Activated CD4-positive, alpha-beta T cell treated with anti-CD3 and anti-CD28 coated beads for 36 hours (primary cell): ENCODE measurements at regions not wholly inside any gene's neighbourhood (a gene's known extent, or its start where the extent isn't known, plus 50 kb on each side); places are given as distances from the start of the nearest gene placed in this dataset.

Experiments
- ATAC-seq: fragments of 200-7000 bp; cut with Tn5 transposase; one replicate; pipeline ENCODE4 v1.10.0; 2021; ENCODE audit warnings: mild to moderate bottlenecking, moderate library complexity
- CTCF ChIA-PET: fragments of 350-600 bp; sonication (Branson Sonifier 250); formaldehyde crosslinking; loops from one replicate; lab custom pipeline; 2021; ENCODE audit warnings: antibody characterized with exemption; lab: Charles Lee
- POLR2A ChIA-PET: fragments of 350-600 bp; sonication (Branson Sonifier 250); formaldehyde crosslinking; loops from one replicate; lab custom pipeline; 2021; ENCODE audit warnings: antibody characterized with exemption, inconsistent platforms; lab: Charles Lee
- DNase-seq: peaks from one replicate; pipeline ENCODE4 v3.0.0-alpha.2; 2020
- H3K27ac Mint-ChIP-seq: one replicate; pipeline ENCODE4 v1.8.0; 2021; ENCODE audit warnings: mixed read lengths
- H3K27me3 Mint-ChIP-seq: one replicate; pipeline ENCODE4 v1.8.0; 2021; ENCODE audit warnings: mixed read lengths
- H3K36me3 Mint-ChIP-seq: one replicate; pipeline ENCODE4 v1.8.0; 2021; ENCODE audit warnings: low read depth, mixed read lengths
- H3K4me1 Mint-ChIP-seq: one replicate; pipeline ENCODE4 v1.8.0; 2021; ENCODE audit warnings: mixed read lengths
- H3K4me3 Mint-ChIP-seq: one replicate; pipeline ENCODE4 v1.8.0; 2021; ENCODE audit warnings: mild to moderate bottlenecking, moderate library complexity, mixed read lengths
- H3K9me3 Mint-ChIP-seq: one replicate; pipeline ENCODE4 v1.8.0; 2021; ENCODE audit warnings: low read depth, mixed read lengths
- intact Hi-C, 2 experiments: fragments of 100-400 bp; cut with DNase I in 1 of 2; cut with micrococcal nuclease in 1 of 2; formaldehyde crosslinking; loops; one replicate each; pipeline versions ENCODE4 v1.14.2 to v1.15.1; 2022 to 2024; cut with DNase I, micrococcal nuclease

- ATAC-seq (no peak), DNase-seq (no peak)
- ChIA-PET CTCF (interaction anchor here (1.0 to 2.5 kb wide), 2 partner anchors 8 to 31 kb away, joined by 3 to 9 read pairs; no protein-coding TSS in a partner anchor), POLR2A (no interaction called here)
- Mint-ChIP-seq H3K36me3 (no peaks in the 10 kb centered on the region), H3K27ac (no peak overlapping the region), H3K9me3 (no peaks in the 10 kb centered on the region), H3K27me3 (peaks cover 2% of the 10 kb centered on the region), H3K4me3 (no peak overlapping the region), H3K4me1 (peaks cover 5% of the 10 kb centered on the region)
- intact Hi-C loops, result no loop called here
These were observed 116.1 kb upstream of the VPREB1 start for GRCh38 chr22:22128440-22128839.

DNA sequence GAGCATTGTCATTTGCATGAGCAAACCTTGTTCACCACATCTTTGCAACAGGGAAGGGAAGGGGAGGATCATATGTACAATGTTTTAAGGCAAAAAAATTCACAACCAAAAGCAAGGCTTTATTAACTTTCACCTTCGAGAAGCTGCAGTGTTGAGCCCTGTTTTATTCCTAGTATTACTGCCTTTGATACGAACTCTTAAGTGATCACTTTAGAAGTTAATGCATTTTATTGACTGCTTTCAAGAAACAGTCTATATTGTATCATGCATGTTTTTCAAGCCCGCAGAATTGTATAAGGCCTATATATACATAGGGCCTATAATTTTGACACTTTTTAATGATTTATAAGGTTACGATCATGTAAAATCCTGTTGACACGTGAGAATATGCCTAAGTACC, 117.5 kb upstream of the VPREB1 start:
- CTCF ChIA-PET, result interaction anchor here (1.0 to 2.5 kb wide), 3 partner anchors 10 to 74 kb away, joined by 3 to 9 read pairs (median 5); no protein-coding TSS in a partner anchor

GRCh38 chr22:22125579-22126468, 118.8 kb upstream of the VPREB1 start:
- ChIA-PET CTCF (no interaction called here), POLR2A (no interaction called here)
- DNase-seq (no peak), ATAC-seq (no peak)
- no peak overlapping the region for H3K4me3 Mint-ChIP-seq
- H3K27ac Mint-ChIP-seq, result no peak overlapping the region
- H3K36me3 Mint-ChIP-seq, result no peaks in the 10 kb centered on the region
- intact Hi-C loops, result no loop called here
- H3K27me3 Mint-ChIP-seq, result peaks cover 7% of the 10 kb centered on the region
- H3K9me3 Mint-ChIP-seq, result no peaks in the 10 kb centered on the region
- no peaks in the 10 kb centered on the region for H3K4me1 Mint-ChIP-seq

More for the DNA sequence above, 117.5 kb upstream of the VPREB1 start:
- no peaks in the 10 kb centered on the region for H3K36me3 Mint-ChIP-seq
- H3K27ac Mint-ChIP-seq, result no peak overlapping the region
- peaks cover 7% of the 10 kb centered on the region for H3K27me3 Mint-ChIP-seq
- ATAC-seq (no peak), DNase-seq (no peak)
- intact Hi-C loops, result no loop called here
- POLR2A ChIA-PET, result no interaction called here
- peaks cover 5% of the 10 kb centered on the region for H3K4me1 Mint-ChIP-seq
- no peak overlapping the region for H3K4me3 Mint-ChIP-seq
- no peaks in the 10 kb centered on the region for H3K9me3 Mint-ChIP-seq

DNA sequence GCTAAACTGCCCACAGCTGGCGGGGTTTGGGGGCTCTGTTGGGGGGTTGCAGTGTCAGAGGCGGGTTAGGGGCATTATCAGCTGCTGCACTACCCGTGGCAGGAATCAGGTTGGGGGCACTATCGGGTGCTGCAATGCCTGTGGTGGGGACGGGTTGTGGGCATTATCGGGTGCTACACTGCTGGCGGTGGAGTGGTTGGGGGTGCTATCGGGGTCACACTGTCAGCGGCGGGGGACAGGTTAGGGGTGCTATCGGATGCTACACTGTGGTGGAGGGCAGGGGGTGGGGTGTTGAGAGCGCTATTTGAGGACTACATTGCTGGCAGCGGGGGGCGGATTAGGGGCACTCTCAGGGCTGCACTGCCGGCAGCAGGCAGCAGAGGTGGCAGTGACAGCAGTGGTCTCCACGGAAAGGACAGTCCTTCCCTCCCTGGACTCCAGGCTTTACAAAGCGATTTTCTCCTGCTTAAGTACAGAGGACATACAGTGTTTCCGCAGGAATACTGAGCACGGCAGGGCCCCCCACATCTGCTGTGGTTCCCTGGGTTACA, 119.5 kb upstream of the VPREB1 start:
- Mint-ChIP-seq H3K36me3 (no peaks in the 10 kb centered on the region), H3K4me3 (no peak overlapping the region), H3K4me1 (no peaks in the 10 kb centered on the region), H3K27ac (no peak overlapping the region), H3K27me3 (peaks cover 7% of the 10 kb centered on the region), H3K9me3 (no peaks in the 10 kb centered on the region)
- ChIA-PET POLR2A (no interaction called here), CTCF (no interaction called here)
- ATAC-seq (no peak), DNase-seq (no peak)
- intact Hi-C loops, result no loop called here

- intact Hi-C loops, result no loop called here
- ATAC-seq, result no peak
- Mint-ChIP-seq H3K27ac (no peak overlapping the region), H3K4me3 (no peak overlapping the region), H3K9me3 (no peaks in the 10 kb centered on the region), H3K36me3 (no peaks in the 10 kb centered on the region), H3K4me1 (no peaks in the 10 kb centered on the region), H3K27me3 (peaks cover 7% of the 10 kb centered on the region)
- POLR2A ChIA-PET, result no interaction called here
- CTCF ChIA-PET, result no interaction called here
- DNase-seq, result no peak
These were observed 120.2 kb upstream of the VPREB1 start for GRCh38 chr22:22124374-22124773.

DNA sequence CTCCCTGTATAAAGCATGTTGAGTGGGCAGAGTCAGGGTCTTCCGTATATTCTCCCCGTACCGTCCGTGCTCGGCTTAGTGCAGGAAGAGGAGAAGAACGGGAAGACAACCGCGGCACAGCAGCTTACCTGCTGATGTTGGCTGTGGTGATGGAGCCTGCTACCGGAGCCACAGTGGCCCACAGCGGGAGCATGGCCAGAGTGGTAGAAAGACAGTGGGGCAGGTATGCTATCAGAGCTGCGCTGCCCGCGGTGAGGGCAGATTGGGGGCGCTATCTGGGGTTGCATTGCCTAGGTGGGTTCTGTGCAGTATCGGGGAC, 120.7 kb upstream of the VPREB1 start:
- H3K27me3 Mint-ChIP-seq, result peaks cover 11% of the 10 kb centered on the region
- H3K9me3 Mint-ChIP-seq, result no peaks in the 10 kb centered on the region
- POLR2A ChIA-PET, result no interaction called here

GRCh38 chr22:22123118-22123959, 121.2 kb upstream of the VPREB1 start:
- peaks cover 14% of the 10 kb centered on the region for H3K27me3 Mint-ChIP-seq
- no peak for ATAC-seq

More for the DNA sequence above, 120.7 kb upstream of the VPREB1 start:
- Mint-ChIP-seq H3K4me1 (no peaks in the 10 kb centered on the region), H3K36me3 (no peaks in the 10 kb centered on the region), H3K27ac (no peak overlapping the region), H3K4me3 (no peak overlapping the region)
- CTCF ChIA-PET, result no interaction called here
- no peak for DNase-seq
- no peak for ATAC-seq
- intact Hi-C loops, result no loop called here

GRCh38 chr22:22122348-22123117, 122.1 kb upstream of the VPREB1 start:
- ChIA-PET CTCF (no interaction called here), POLR2A (no interaction called here)
- Mint-ChIP-seq H3K36me3 (no peaks in the 10 kb centered on the region), H3K4me3 (no peak overlapping the region), H3K9me3 (no peaks in the 10 kb centered on the region), H3K4me1 (no peaks in the 10 kb centered on the region), H3K27ac (no peak overlapping the region), H3K27me3 (peaks cover 16% of the 10 kb centered on the region)
- ATAC-seq (no peak), DNase-seq (no peak)
- intact Hi-C loops, result no loop called here

More at GRCh38 chr22:22123118-22123959, 121.2 kb upstream of the VPREB1 start:
- POLR2A ChIA-PET, result no interaction called here
- no peak overlapping the region for H3K27ac Mint-ChIP-seq
- CTCF ChIA-PET, result no interaction called here
- no peaks in the 10 kb centered on the region for H3K9me3 Mint-ChIP-seq
- intact Hi-C loops, result no loop called here
- H3K4me3 Mint-ChIP-seq, result no peak overlapping the region
- no peaks in the 10 kb centered on the region for H3K4me1 Mint-ChIP-seq
- DNase-seq, result no peak
- no peaks in the 10 kb centered on the region for H3K36me3 Mint-ChIP-seq

DNA sequence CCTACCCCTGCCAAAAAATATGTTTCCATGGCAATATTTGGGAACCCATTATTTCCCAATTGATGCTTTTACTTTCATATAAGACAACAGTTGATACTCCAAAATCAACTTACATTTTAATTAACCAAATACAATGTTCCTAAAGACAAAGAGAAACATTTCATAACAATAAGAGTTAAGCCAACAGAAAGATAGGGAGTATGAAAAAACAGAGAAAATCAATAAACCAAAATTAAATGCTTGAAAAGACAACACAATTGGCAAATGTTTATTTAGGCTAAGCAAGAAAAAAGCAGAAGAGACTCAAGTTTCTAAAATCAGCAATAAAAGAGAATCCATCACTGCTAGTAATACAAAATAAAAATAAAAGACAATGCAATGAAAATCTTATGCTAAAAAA, 123.1 kb upstream of the VPREB1 start:
- ChIA-PET POLR2A (no interaction called here), CTCF (no interaction called here)
- no peak overlapping the region for H3K27ac Mint-ChIP-seq
- peaks cover 18% of the 10 kb centered on the region for H3K27me3 Mint-ChIP-seq
- intact Hi-C loops, result no loop called here
- no peak overlapping the region for H3K4me3 Mint-ChIP-seq
- ATAC-seq (no peak), DNase-seq (no peak)
- no peaks in the 10 kb centered on the region for H3K9me3 Mint-ChIP-seq
- no peaks in the 10 kb centered on the region for H3K4me1 Mint-ChIP-seq
- no peaks in the 10 kb centered on the region for H3K36me3 Mint-ChIP-seq

DNA sequence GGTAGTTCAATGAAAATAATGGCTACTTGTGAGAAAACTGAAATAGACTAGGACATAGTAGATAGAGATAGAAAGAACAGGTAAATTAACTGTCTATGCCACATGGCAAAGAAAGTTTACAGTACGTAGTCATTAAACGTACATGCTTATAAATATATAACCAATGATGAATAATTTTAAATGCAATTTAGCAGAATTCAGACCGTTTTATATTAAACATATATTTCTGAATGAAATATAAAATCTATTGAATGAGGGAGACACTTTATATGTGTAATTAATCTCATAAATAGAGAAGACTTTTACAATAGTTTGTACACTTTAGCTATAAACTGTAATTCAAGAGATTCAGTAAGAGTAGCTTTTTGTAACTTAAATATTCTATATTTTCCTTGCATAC, 124.4 kb upstream of the VPREB1 start:
- Mint-ChIP-seq H3K9me3 (no peaks in the 10 kb centered on the region), H3K27ac (no peak overlapping the region), H3K4me3 (no peak overlapping the region), H3K36me3 (no peaks in the 10 kb centered on the region), H3K4me1 (no peaks in the 10 kb centered on the region), H3K27me3 (peaks cover 18% of the 10 kb centered on the region)
- CTCF ChIA-PET, result interaction anchor here (0.7 to 1.2 kb wide), 2 partner anchors 9 to 116 kb away, joined by 3 to 5 read pairs; no protein-coding TSS in a partner anchor
- DNase-seq (no peak), ATAC-seq (no peak)
- POLR2A ChIA-PET, result interaction anchor here (0.7 kb wide), 1 partner anchor 128 kb away, joined by 3 read pairs; no protein-coding TSS in a partner anchor
- intact Hi-C loops, result no loop called here

DNA sequence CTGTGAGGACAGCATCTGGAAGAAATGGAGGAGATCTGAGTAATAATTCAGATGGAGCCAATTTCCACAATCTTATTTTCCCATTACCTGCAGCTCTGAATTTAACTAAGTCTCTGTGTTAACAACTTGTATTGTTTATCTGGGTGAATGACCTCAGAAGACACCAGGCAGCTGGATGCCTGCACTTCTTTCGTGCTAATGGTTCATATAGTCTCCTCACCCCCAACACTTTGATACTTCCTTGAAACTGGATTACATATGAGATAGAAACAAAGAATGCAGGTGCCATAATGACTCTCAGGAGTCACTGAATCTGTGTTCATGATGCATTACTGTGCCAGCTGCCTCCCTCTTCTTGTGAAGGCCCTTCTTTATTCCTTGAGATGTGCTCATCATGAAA, 125.6 kb upstream of the VPREB1 start:
- H3K27ac Mint-ChIP-seq, result no peak overlapping the region
- H3K27me3 Mint-ChIP-seq, result peaks cover 18% of the 10 kb centered on the region
- ChIA-PET CTCF (interaction anchor here (0.5 to 0.8 kb wide), 3 partner anchors 13 to 58 kb away, joined by 3 read pairs; no protein-coding TSS in a partner anchor), POLR2A (no interaction called here)
- intact Hi-C loops, result no loop called here
- ATAC-seq, result no peak
- no peaks in the 10 kb centered on the region for H3K9me3 Mint-ChIP-seq
- no peaks in the 10 kb centered on the region for H3K36me3 Mint-ChIP-seq
- DNase-seq, result no peak
- H3K4me3 Mint-ChIP-seq, result no peak overlapping the region
- no peaks in the 10 kb centered on the region for H3K4me1 Mint-ChIP-seq
